ENCODE measurements at regions not wholly inside any gene's neighbourhood (a gene's known extent, or its start where the extent isn't known, plus 50 kb on each side); places are given as distances from the start of the nearest gene placed in this dataset.

GRCh38 chr10:106487726-106488125 is 676.8 kb downstream of the SORCS1 start:
- Histone ChIP-seq H3K4me2 (ENCODE audit: low read depth, low read length, poor library complexity, severe bottlenecking) (no peak overlapping the region), H3K36me3 (ENCODE audit: low read length) (no peaks in the 10 kb centered on the region), H3K79me2 (ENCODE audit: insufficient read depth, low read length) (no peaks in the 10 kb centered on the region), H3K9me2 (replicated peaks; ENCODE audit: insufficient read depth, low read length) (no peaks in the 10 kb centered on the region), H4K20me1 (ENCODE audit: low read depth, low read length) (no peaks in the 10 kb centered on the region), H3K27me3 (ENCODE audit: low read length) (no peaks in the 10 kb centered on the region), H3K9me3 (ENCODE audit: insufficient read depth, low read length) (no peaks in the 10 kb centered on the region), H3F3A (ENCODE audit: insufficient read depth) (no peaks in the 10 kb centered on the region), H3K9ac (ENCODE audit: low read length) (no peak overlapping the region), H2AFZ (ENCODE audit: low read depth, low read length, severe bottlenecking) (no peak overlapping the region), H3K27ac (ENCODE audit: low read depth, low read length) (no peak overlapping the region), H3K4me3 (ENCODE audit: insufficient read depth, low read length, poor library complexity, severe bottlenecking) (no peak overlapping the region)
- TF ChIP-seq EZH2phosphoT487 (conservative IDR thresholded peaks at IDR 0.05; ENCODE audit: low read length) = no peak
- no peak for TF ChIP-seq CTCF (IDR thresholded peaks at IDR 0.05; ENCODE audit: insufficient read depth, low read length, poor library complexity, severe bottlenecking)

- no peaks in the 10 kb centered on the region for H3K36me3 ChIP-seq (ENCODE audit: low read length)
- H3K9ac ChIP-seq (ENCODE audit: low read length) = no peak overlapping the region
- H3F3A ChIP-seq (ENCODE audit: insufficient read depth) = no peaks in the 10 kb centered on the region
- H3K4me3 ChIP-seq (ENCODE audit: insufficient read depth, low read length, poor library complexity, severe bottlenecking) = no peak overlapping the region
- no peaks in the 10 kb centered on the region for H3K27me3 ChIP-seq (ENCODE audit: low read length)
- H3K79me2 ChIP-seq (ENCODE audit: insufficient read depth, low read length) = no peaks in the 10 kb centered on the region
- no peak overlapping the region for H2AFZ ChIP-seq (ENCODE audit: low read depth, low read length, severe bottlenecking)
- no peak for TF ChIP-seq CTCF (IDR thresholded peaks at IDR 0.05; ENCODE audit: insufficient read depth, low read length, poor library complexity, severe bottlenecking)
- no peak for TF ChIP-seq EZH2phosphoT487 (conservative IDR thresholded peaks at IDR 0.05; ENCODE audit: low read length)
- H3K9me3 ChIP-seq (ENCODE audit: insufficient read depth, low read length) = no peaks in the 10 kb centered on the region
- H3K9me2 ChIP-seq (replicated peaks; ENCODE audit: insufficient read depth, low read length) = no peaks in the 10 kb centered on the region
- no peaks in the 10 kb centered on the region for H4K20me1 ChIP-seq (ENCODE audit: low read depth, low read length)
- H3K27ac ChIP-seq (ENCODE audit: low read depth, low read length) = no peak overlapping the region
- no peak overlapping the region for H3K4me2 ChIP-seq (ENCODE audit: low read depth, low read length, poor library complexity, severe bottlenecking)
Observed at GRCh38 chr10:106481598-106482275, 682.8 kb downstream of the SORCS1 start.

- Histone ChIP-seq H3K36me3 (ENCODE audit: low read length) (no peaks in the 10 kb centered on the region), H3K9ac (ENCODE audit: low read length) (no peak overlapping the region), H3K27ac (ENCODE audit: low read depth, low read length) (no peak overlapping the region), H3K4me2 (ENCODE audit: low read depth, low read length, poor library complexity, severe bottlenecking) (no peak overlapping the region), H3K79me2 (ENCODE audit: insufficient read depth, low read length) (no peaks in the 10 kb centered on the region), H2AFZ (ENCODE audit: low read depth, low read length, severe bottlenecking) (no peak overlapping the region), H3K9me2 (replicated peaks; ENCODE audit: insufficient read depth, low read length) (no peaks in the 10 kb centered on the region), H3K9me3 (ENCODE audit: insufficient read depth, low read length) (no peaks in the 10 kb centered on the region), H3F3A (ENCODE audit: insufficient read depth) (no peaks in the 10 kb centered on the region), H4K20me1 (ENCODE audit: low read depth, low read length) (no peaks in the 10 kb centered on the region), H3K27me3 (ENCODE audit: low read length) (no peaks in the 10 kb centered on the region), H3K4me3 (ENCODE audit: insufficient read depth, low read length, poor library complexity, severe bottlenecking) (no peak overlapping the region)
- TF ChIP-seq CTCF (IDR thresholded peaks at IDR 0.05; ENCODE audit: insufficient read depth, low read length, poor library complexity, severe bottlenecking) = no peak
- TF ChIP-seq EZH2phosphoT487 (conservative IDR thresholded peaks at IDR 0.05; ENCODE audit: low read length) = no peak
Observed at GRCh38 chr10:106479636-106480035, 684.9 kb downstream of the SORCS1 start.
